LoVo (cell line): ENCODE measurements at regions not wholly inside any gene's neighbourhood (a gene's known extent, or its start where the extent isn't known, plus 50 kb on each side); places are given as distances from the start of the nearest gene placed in this dataset.
A peak's percentile ranks its signal among the peaks of the same experiment; 100 is the strongest.
"Not testable (repeated sequence)": the region's sequence is repeated elsewhere in the genome, so short reads cannot be mapped to it uniquely, and the experiment has no call there.

Experiments used
- DNase-seq: peaks from one replicate; pipeline ENCODE4 v3.0.0-alpha.2; 2016; ENCODE audit warnings: low spot score

GRCh38 chr10:128178302-128178958 lies 52.2 kb upstream of the MKI67 start:
- DNase-seq: peak; percentile 10

- DNase-seq: no peak
Observed at GRCh38 chr10:128180843-128181242, 54.6 kb upstream of the MKI67 start.

- DNase-seq: no peak
Observed at GRCh38 chr10:128185627-128186026, 59.4 kb upstream of the MKI67 start.

GRCh38 chr10:128186959-128187787 lies 61.0 kb upstream of the MKI67 start:
- DNase-seq: no peak

GRCh38 chr10:128187788-128188185 lies 61.6 kb upstream of the MKI67 start:
- no peak for DNase-seq

- DNase-seq: no peak
Observed at GRCh38 chr10:128189176-128189575, 63.0 kb upstream of the MKI67 start.

- DNase-seq: peak; percentile 18
Observed at GRCh38 chr10:128191847-128192246, 65.6 kb upstream of the MKI67 start.

- not testable (repeated sequence) for DNase-seq
Observed at GRCh38 chr10:128201826-128202225, 75.6 kb upstream of the MKI67 start.

GRCh38 chr10:128203028-128203427 lies 76.8 kb upstream of the MKI67 start:
- DNase-seq: no peak

GRCh38 chr10:128205591-128205990 lies 79.4 kb upstream of the MKI67 start:
- DNase-seq: not testable (repeated sequence)

GRCh38 chr10:128206676-128207075 lies 80.5 kb upstream of the MKI67 start:
- no peak for DNase-seq

GRCh38 chr10:128209862-128210214 lies 83.6 kb upstream of the MKI67 start:
- DNase-seq: no peak

GRCh38 chr10:128210215-128211063 lies 84.2 kb upstream of the MKI67 start:
- peak; percentile 56 for DNase-seq

- no peak for DNase-seq
Observed at GRCh38 chr10:128211064-128211504, 84.9 kb upstream of the MKI67 start.

- DNase-seq: peak; percentile 90
Observed at GRCh38 chr10:128211953-128212727, 85.9 kb upstream of the MKI67 start.

- DNase-seq: no peak
Observed at GRCh38 chr10:128213156-128213555, 86.9 kb upstream of the MKI67 start.

GRCh38 chr10:128215733-128216132 lies 89.5 kb upstream of the MKI67 start:
- no peak for DNase-seq

- no peak for DNase-seq
Observed at GRCh38 chr10:128217136-128217535, 90.9 kb upstream of the MKI67 start.

- DNase-seq: no peak
Observed at GRCh38 chr10:128218161-128218560, 91.9 kb upstream of the MKI67 start.

- no peak for DNase-seq
Observed at GRCh38 chr10:128219295-128219694, 93.1 kb upstream of the MKI67 start.

GRCh38 chr10:128220021-128220420 lies 93.8 kb upstream of the MKI67 start:
- no peak for DNase-seq

- DNase-seq: no peak
Observed at GRCh38 chr10:128221117-128221516, 94.9 kb upstream of the MKI67 start.
